Erythroblast (primary cell): ENCODE measurements at regions not wholly inside any gene's neighbourhood (a gene's known extent, or its start where the extent isn't known, plus 50 kb on each side); places are given as distances from the start of the nearest gene placed in this dataset.

Experiments used
- GATA1 ChIP-seq: IDR thresholded peaks from 2 replicates; pipeline ENCODE4 v1.6.1; 2011; ENCODE audit warnings: low read depth, mild to moderate bottlenecking, control low read depth, low read length, moderate library complexity
- POLR2A ChIP-seq: IDR thresholded peaks from 2 replicates; pipeline ENCODE4 v1.6.1; 2011; ENCODE audit warnings: mild to moderate bottlenecking, low read length

DNA sequence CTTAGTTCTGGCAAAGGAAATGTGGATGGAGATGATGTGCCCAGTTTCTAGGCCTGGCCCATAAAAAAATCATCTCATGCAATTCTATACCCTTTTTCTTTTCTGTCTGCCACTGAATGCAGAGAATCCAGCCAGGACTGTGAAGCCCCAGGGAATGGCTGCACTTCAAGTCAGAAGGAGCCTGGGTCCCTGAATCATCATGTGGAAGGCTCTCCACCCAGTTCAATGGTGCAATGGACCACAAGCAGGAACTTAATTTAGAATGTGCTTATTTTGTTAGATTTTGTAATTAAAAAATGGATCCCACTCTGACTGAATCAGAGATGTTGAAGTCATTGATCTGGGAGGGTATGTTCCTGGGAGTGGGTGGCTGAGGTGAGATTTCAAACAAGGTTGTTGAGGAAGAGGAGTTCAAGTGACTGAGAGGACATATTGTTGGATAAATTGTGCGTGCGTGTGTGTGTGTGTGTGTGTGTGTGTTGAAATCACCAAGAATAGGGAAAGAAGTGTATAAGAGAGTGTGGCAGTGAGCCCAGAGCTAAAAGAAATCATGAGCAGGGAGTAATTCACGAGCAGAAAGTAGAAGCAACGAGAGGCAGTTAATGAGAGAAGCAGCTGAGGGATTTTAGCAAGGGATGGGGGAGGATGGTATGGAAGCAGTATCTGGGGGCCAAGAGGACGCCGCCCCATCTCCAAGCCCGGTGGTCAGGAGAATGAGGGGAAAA, 125.4 kb downstream of the TMX1 start:
- TF ChIP-seq POLR2A, result no peak
- no peak for TF ChIP-seq GATA1
